ENCODE measurements at regions not wholly inside any gene's neighbourhood (a gene's known extent, or its start where the extent isn't known, plus 50 kb on each side); places are given as distances from the start of the nearest gene placed in this dataset.

GRCh38 chr9:8254541-8254940 lies 455.0 kb upstream of the DMAC1 start:
- no peaks in the 10 kb centered on the region for H3K4me1 ChIP-seq
- no peaks in the 10 kb centered on the region for H3K36me3 ChIP-seq
- H3K9me3 ChIP-seq: no peaks in the 10 kb centered on the region
- no peak overlapping the region for H3K27ac ChIP-seq
- intact Hi-C loops (cut with DNase I): no loop called here
- no peaks in the 10 kb centered on the region for H3K27me3 ChIP-seq
- no peak overlapping the region for H3K4me3 ChIP-seq
- ATAC-seq: no peak
- DNase-seq: no peak
- no peak for TF ChIP-seq CTCF (IDR thresholded peaks at IDR 0.05)

GRCh38 chr9:8252445-8252844 lies 452.9 kb upstream of the DMAC1 start:
- no peak for DNase-seq
- Histone ChIP-seq H3K4me1 (no peaks in the 10 kb centered on the region), H3K36me3 (no peaks in the 10 kb centered on the region), H3K9me3 (no peaks in the 10 kb centered on the region), H3K27me3 (no peaks in the 10 kb centered on the region), H3K27ac (no peak overlapping the region), H3K4me3 (no peak overlapping the region)
- intact Hi-C loops (cut with DNase I): no loop called here
- ATAC-seq: no peak
- TF ChIP-seq CTCF (IDR thresholded peaks at IDR 0.05): no peak

GRCh38 chr9:8251566-8251965 lies 452.0 kb upstream of the DMAC1 start:
- H3K9me3 ChIP-seq: no peaks in the 10 kb centered on the region
- no peak for TF ChIP-seq CTCF (IDR thresholded peaks at IDR 0.05)
- no peak overlapping the region for H3K27ac ChIP-seq
- no peaks in the 10 kb centered on the region for H3K36me3 ChIP-seq
- no peaks in the 10 kb centered on the region for H3K4me1 ChIP-seq
- DNase-seq (no peak), ATAC-seq (no peak)
- H3K4me3 ChIP-seq: no peak overlapping the region
- no peaks in the 10 kb centered on the region for H3K27me3 ChIP-seq
- intact Hi-C loops (cut with DNase I): no loop called here

GRCh38 chr9:8244505-8245092 lies 445.0 kb upstream of the DMAC1 start:
- H3K27ac ChIP-seq: no peak overlapping the region
- intact Hi-C loops (cut with DNase I): no loop called here
- TF ChIP-seq CTCF (IDR thresholded peaks at IDR 0.05): no peak
- no peaks in the 10 kb centered on the region for H3K36me3 ChIP-seq
- no peak for ATAC-seq
- no peaks in the 10 kb centered on the region for H3K27me3 ChIP-seq
- no peak overlapping the region for H3K4me3 ChIP-seq
- H3K4me1 ChIP-seq: no peaks in the 10 kb centered on the region
- H3K9me3 ChIP-seq: no peaks in the 10 kb centered on the region
- DNase-seq: no peak

GRCh38 chr9:8241201-8241600 lies 441.6 kb upstream of the DMAC1 start:
- no peak for ATAC-seq
- no peak for DNase-seq
- no peaks in the 10 kb centered on the region for H3K9me3 ChIP-seq
- no peak overlapping the region for H3K27ac ChIP-seq
- intact Hi-C loops (cut with DNase I): no loop called here
- no peaks in the 10 kb centered on the region for H3K36me3 ChIP-seq
- H3K4me3 ChIP-seq: no peak overlapping the region
- H3K4me1 ChIP-seq: no peaks in the 10 kb centered on the region
- TF ChIP-seq CTCF (IDR thresholded peaks at IDR 0.05): no peak
- no peaks in the 10 kb centered on the region for H3K27me3 ChIP-seq

All from left lung (tissue), 4 donors.